Muscle of leg (tissue), 3 donors: ENCODE measurements at regions not wholly inside any gene's neighbourhood (a gene's known extent, or its start where the extent isn't known, plus 50 kb on each side); places are given as distances from the start of the nearest gene placed in this dataset.

Source experiments
- DNase-seq: peaks from one replicate; pipeline ENCODE4 v3.0.0; 2013
- H3K27ac ChIP-seq: one replicate; pipeline ENCODE4 v1.5.1; 2013; ENCODE audit warnings: mild to moderate bottlenecking, low read length, control low read depth
- H3K27me3 ChIP-seq: one replicate; pipeline ENCODE4 v1.6.1; 2013; ENCODE audit warnings: low read length; ENCODE audit not compliant: control insufficient read depth, insufficient read depth
- H3K36me3 ChIP-seq: one replicate; pipeline ENCODE4 v1.6.1; 2013; ENCODE audit warnings: low read length; ENCODE audit not compliant: control insufficient read depth, insufficient read depth
- H3K4me1 ChIP-seq: one replicate; pipeline ENCODE4 v1.6.1; 2013; ENCODE audit warnings: low read length; ENCODE audit not compliant: control insufficient read depth, insufficient read depth
- H3K4me3 ChIP-seq: one replicate; pipeline ENCODE4 v1.5.1; 2013; ENCODE audit warnings: low read length, control low read depth
- H3K9me3 ChIP-seq: replicated peaks from 2 replicates; pipeline ENCODE4 v1.6.1; 2013; ENCODE audit warnings: low read depth, low read length; ENCODE audit not compliant: control insufficient read depth
- WGBS: methylation state at CpG from one replicate; pipeline ENCODE4 v1.1.5; 2013; ENCODE audit warnings: missing lambda C conversion rate; ENCODE audit not compliant: insufficient coverage; 5-methylcytosine and 5-hydroxymethylcytosine counted together

- WGBS, result no CpG with 5 or more reads among the region's 4 CpGs
- H3K27me3 ChIP-seq, result no peaks in the 10 kb centered on the region
- H3K4me1 ChIP-seq, result no peaks in the 10 kb centered on the region
- H3K9me3 ChIP-seq, result no peaks in the 10 kb centered on the region
- H3K36me3 ChIP-seq, result no peaks in the 10 kb centered on the region
- H3K4me3 ChIP-seq, result no peak overlapping the region
- no peak overlapping the region for H3K27ac ChIP-seq
- no peak for DNase-seq
Measured at GRCh38 chr12:115730975-115731541, 546.4 kb downstream of the MED13L start.

GRCh38 chr12:115726691-115727090 is 550.8 kb downstream of the MED13L start:
- Histone ChIP-seq H3K4me3 (no peak overlapping the region), H3K4me1 (no peaks in the 10 kb centered on the region), H3K27me3 (no peaks in the 10 kb centered on the region), H3K27ac (no peak overlapping the region), H3K36me3 (no peaks in the 10 kb centered on the region), H3K9me3 (no peaks in the 10 kb centered on the region)
- no CpG with 5 or more reads among the region's 5 CpGs for WGBS
- DNase-seq, result no peak

GRCh38 chr12:115722181-115722580 is 555.3 kb downstream of the MED13L start:
- Histone ChIP-seq H3K36me3 (no peaks in the 10 kb centered on the region), H3K27me3 (no peaks in the 10 kb centered on the region), H3K4me3 (no peak overlapping the region), H3K4me1 (no peaks in the 10 kb centered on the region), H3K27ac (no peak overlapping the region), H3K9me3 (no peaks in the 10 kb centered on the region)
- 90% methylated on average over 2 of the region's 2 CpGs for WGBS
- DNase-seq, result no peak

GRCh38 chr12:115716551-115716950 is 560.9 kb downstream of the MED13L start:
- Histone ChIP-seq H3K4me1 (no peaks in the 10 kb centered on the region), H3K27ac (no peak overlapping the region), H3K27me3 (no peaks in the 10 kb centered on the region), H3K36me3 (no peaks in the 10 kb centered on the region), H3K4me3 (no peak overlapping the region), H3K9me3 (no peaks in the 10 kb centered on the region)
- peak; percentile 59 for DNase-seq
- no CpG with 5 or more reads among the region's 4 CpGs for WGBS

GRCh38 chr12:115712676-115713075 is 564.8 kb downstream of the MED13L start:
- DNase-seq, result no peak
- Histone ChIP-seq H3K4me1 (peaks cover 15% of the 10 kb centered on the region), H3K9me3 (no peaks in the 10 kb centered on the region), H3K27ac (no peak overlapping the region), H3K36me3 (no peaks in the 10 kb centered on the region), H3K4me3 (no peak overlapping the region), H3K27me3 (no peaks in the 10 kb centered on the region)
- WGBS, result no CpG with 5 or more reads among the region's 3 CpGs

GRCh38 chr12:115710104-115710564 is 567.4 kb downstream of the MED13L start:
- Histone ChIP-seq H3K4me1 (peaks cover 15% of the 10 kb centered on the region), H3K4me3 (no peak overlapping the region), H3K27ac (no peak overlapping the region), H3K36me3 (no peaks in the 10 kb centered on the region), H3K9me3 (peaks cover 3% of the 10 kb centered on the region), H3K27me3 (no peaks in the 10 kb centered on the region)
- no CpG with 5 or more reads among the region's 3 CpGs for WGBS
- peak; percentile 99 for DNase-seq

GRCh38 chr12:115709540-115710011 is 567.9 kb downstream of the MED13L start:
- peaks cover 3% of the 10 kb centered on the region for H3K9me3 ChIP-seq
- no peaks in the 10 kb centered on the region for H3K36me3 ChIP-seq
- H3K27me3 ChIP-seq, result no peaks in the 10 kb centered on the region
- peaks cover 15% of the 10 kb centered on the region for H3K4me1 ChIP-seq
- no peak overlapping the region for H3K4me3 ChIP-seq
- no peak for DNase-seq
- WGBS, result 0% methylated on average over 4 of the region's 10 CpGs
- peak overlapping the region; percentile 35 for H3K27ac ChIP-seq

- DNase-seq, result peak; percentile 57
- WGBS, result 60% methylated on average over 1 of the region's 2 CpGs
- peak overlapping the region; percentile 3 for H3K27ac ChIP-seq
Measured at GRCh38 chr12:115708801-115709200, 568.7 kb downstream of the MED13L start.

GRCh38 chr12:115700896-115701465 is 576.5 kb downstream of the MED13L start:
- Histone ChIP-seq H3K36me3 (no peaks in the 10 kb centered on the region), H3K9me3 (peaks cover 3% of the 10 kb centered on the region), H3K4me1 (no peaks in the 10 kb centered on the region), H3K4me3 (no peak overlapping the region), H3K27ac (no peak overlapping the region), H3K27me3 (no peaks in the 10 kb centered on the region)
- no peak for DNase-seq
- WGBS, result 65% methylated on average over 4 of the region's 7 CpGs

More at GRCh38 chr12:115708801-115709200, 568.7 kb downstream of the MED13L start:
- no peaks in the 10 kb centered on the region for H3K27me3 ChIP-seq
- H3K4me1 ChIP-seq, result peaks cover 15% of the 10 kb centered on the region
- no peak overlapping the region for H3K4me3 ChIP-seq
- peaks cover 3% of the 10 kb centered on the region for H3K9me3 ChIP-seq
- no peaks in the 10 kb centered on the region for H3K36me3 ChIP-seq

- no peak for DNase-seq
- no peaks in the 10 kb centered on the region for H3K9me3 ChIP-seq
- no peak overlapping the region for H3K4me3 ChIP-seq
- H3K27ac ChIP-seq, result no peak overlapping the region
- WGBS, result 73% methylated on average over 1 of the region's 2 CpGs
- H3K36me3 ChIP-seq, result no peaks in the 10 kb centered on the region
- no peaks in the 10 kb centered on the region for H3K4me1 ChIP-seq
- H3K27me3 ChIP-seq, result no peaks in the 10 kb centered on the region
Measured at GRCh38 chr12:115700081-115700480, 577.4 kb downstream of the MED13L start.
